ENCODE measurements at regions not wholly inside any gene's neighbourhood (a gene's known extent, or its start where the extent isn't known, plus 50 kb on each side); places are given as distances from the start of the nearest gene placed in this dataset.

- no peak for DNase-seq
Observed at GRCh38 chr18:22114526-22115321, 54.7 kb upstream of the GATA6 start.

- no peak for DNase-seq
Observed at GRCh38 chr18:22115573-22115972, 53.8 kb upstream of the GATA6 start.

Measured in inflammatory macrophage (primary cell).